HG03135 (cell line): ENCODE measurements at regions not wholly inside any gene's neighbourhood (a gene's known extent, or its start where the extent isn't known, plus 50 kb on each side); places are given as distances from the start of the nearest gene placed in this dataset.

Experiments
- ATAC-seq: cut with Tn5 transposase; IDR thresholded peaks from one replicate; pipeline ENCODE4 v1.9.1; 2021; ENCODE audit warnings: mild to moderate bottlenecking, moderate library complexity; ENCODE audit not compliant: unreplicated experiment

GRCh38 chr4:63817196-63817865 is 591.9 kb downstream of the TECRL start:
- ATAC-seq, result no peak

- no peak for ATAC-seq
Observed at GRCh38 chr4:63814171-63814964, 594.9 kb downstream of the TECRL start.

GRCh38 chr4:63799166-63799565 is 610.1 kb downstream of the TECRL start:
- ATAC-seq, result no peak

- no peak for ATAC-seq
Observed at GRCh38 chr4:63795301-63795700, 613.9 kb downstream of the TECRL start.

GRCh38 chr4:63790377-63790776 is 618.9 kb downstream of the TECRL start:
- ATAC-seq, result no peak

- no peak for ATAC-seq
Observed at GRCh38 chr4:63788271-63788670, 621.0 kb downstream of the TECRL start.

GRCh38 chr4:63787326-63787725 is 621.9 kb downstream of the TECRL start:
- ATAC-seq, result no peak

GRCh38 chr4:63786171-63786570 is 623.1 kb downstream of the TECRL start:
- ATAC-seq, result no peak

- no peak for ATAC-seq
Observed at GRCh38 chr4:63784822-63785221, 624.4 kb downstream of the TECRL start.

GRCh38 chr4:63777601-63778000 is 631.6 kb downstream of the TECRL start:
- ATAC-seq, result no peak

GRCh38 chr4:63764400-63764799 is 644.9 kb downstream of the TECRL start:
- no peak for ATAC-seq

- ATAC-seq, result no peak
Observed at GRCh38 chr4:63757929-63758328, 651.3 kb downstream of the TECRL start.

GRCh38 chr4:63742882-63743281 is 666.4 kb downstream of the TECRL start:
- no peak for ATAC-seq

- ATAC-seq, result no peak
Observed at GRCh38 chr4:63729519-63729918, 679.7 kb downstream of the TECRL start.

- no peak for ATAC-seq
Observed at GRCh38 chr4:63728480-63729177, 680.6 kb downstream of the TECRL start.

GRCh38 chr4:63717384-63717783 is 691.9 kb downstream of the TECRL start:
- no peak for ATAC-seq

- ATAC-seq, result no peak
Observed at GRCh38 chr4:63708661-63709060, 700.6 kb downstream of the TECRL start.

GRCh38 chr4:63700569-63700968 is 708.7 kb downstream of the TECRL start:
- ATAC-seq, result no peak

- ATAC-seq, result no peak
Observed at GRCh38 chr4:63693321-63693720, 715.9 kb downstream of the TECRL start.

GRCh38 chr4:63678358-63678931 is 730.8 kb downstream of the TECRL start:
- ATAC-seq, result no peak

GRCh38 chr4:63670735-63671134 is 738.5 kb downstream of the TECRL start:
- no peak for ATAC-seq
